Endodermal cell (in vitro differentiated cells): ENCODE measurements at regions not wholly inside any gene's neighbourhood (a gene's known extent, or its start where the extent isn't known, plus 50 kb on each side); places are given as distances from the start of the nearest gene placed in this dataset.

Experiments
- DNase-seq: peaks from one replicate; pipeline ENCODE4 v3.0.0-alpha.2; 2017
- H3K27ac ChIP-seq: 2 replicates; pipeline ENCODE4 v1.5.1; 2013; ENCODE audit warnings: mild to moderate bottlenecking, low read depth, low read length, moderate library complexity
- H3K27me3 ChIP-seq: 2 replicates; pipeline ENCODE4 v1.6.1; 2013; ENCODE audit warnings: mild to moderate bottlenecking, low read length, moderate library complexity; ENCODE audit not compliant: insufficient read depth, control insufficient read depth, poor library complexity, severe bottlenecking
- H3K36me3 ChIP-seq: 2 replicates; pipeline ENCODE4 v1.7.0; 2013; ENCODE audit warnings: mild to moderate bottlenecking, low read length, moderate library complexity; ENCODE audit not compliant: control insufficient read depth, insufficient read depth
- H3K4me1 ChIP-seq: one replicate; pipeline ENCODE4 v1.7.0; 2013; ENCODE audit warnings: low read length; ENCODE audit not compliant: control insufficient read depth, insufficient read depth
- H3K4me3 ChIP-seq: 2 replicates; pipeline ENCODE4 v1.5.1; 2013; ENCODE audit warnings: mild to moderate bottlenecking, low read length, moderate library complexity
- H3K9ac ChIP-seq: 2 replicates; pipeline ENCODE4 v1.6.1; 2013; ENCODE audit warnings: mild to moderate bottlenecking, low read length, moderate library complexity; ENCODE audit not compliant: poor library complexity, severe bottlenecking; ENCODE audit errors: extremely low read depth
- H3K9me3 ChIP-seq: 2 replicates; pipeline ENCODE4 v1.6.1; 2013; ENCODE audit warnings: mild to moderate bottlenecking, low read length, moderate library complexity; ENCODE audit not compliant: control insufficient read depth
- H3K27ac Mint-ChIP-seq: 2 replicates; pipeline ENCODE4 v1.8.0; 2020; ENCODE audit warnings: mixed read lengths
- H3K27me3 Mint-ChIP-seq: 2 replicates; pipeline ENCODE4 v1.8.0; 2021; ENCODE audit warnings: mild to moderate bottlenecking, mixed read lengths; ENCODE audit not compliant: insufficient read depth
- H3K36me3 Mint-ChIP-seq: 2 replicates; pipeline ENCODE4 v1.8.0; 2020; ENCODE audit warnings: low read depth, mixed read lengths
- H3K4me1 Mint-ChIP-seq: 2 replicates; pipeline ENCODE4 v1.8.0; 2020; ENCODE audit warnings: mixed read lengths
- H3K4me3 Mint-ChIP-seq: 2 replicates; pipeline ENCODE4 v1.8.0; 2020; ENCODE audit warnings: mild to moderate bottlenecking, moderate library complexity, mixed read lengths
- H3K9me3 Mint-ChIP-seq: 2 replicates; pipeline ENCODE4 v1.8.0; 2020; ENCODE audit warnings: mild to moderate bottlenecking, mixed read lengths
- CTCF ChIP-seq: fragments of 200-600 bp; sonication (generic); conservative IDR thresholded peaks from 2 replicates; pipeline ENCODE4 v1.5.0; 2021; ENCODE audit warnings: antibody characterized with exemption, mild to moderate bottlenecking
- WGBS, 2 experiments: methylation state at CpG; one replicate each; pipeline versions ENCODE4 v1.1.5 to v1.1.7; 2013; ENCODE audit warnings: missing lambda C conversion rate in 2 of 2, mixed read lengths in 1 of 2; ENCODE audit not compliant: insufficient coverage in 1 of 2, insufficient read length in 1 of 2; 5-methylcytosine and 5-hydroxymethylcytosine counted together

DNA sequence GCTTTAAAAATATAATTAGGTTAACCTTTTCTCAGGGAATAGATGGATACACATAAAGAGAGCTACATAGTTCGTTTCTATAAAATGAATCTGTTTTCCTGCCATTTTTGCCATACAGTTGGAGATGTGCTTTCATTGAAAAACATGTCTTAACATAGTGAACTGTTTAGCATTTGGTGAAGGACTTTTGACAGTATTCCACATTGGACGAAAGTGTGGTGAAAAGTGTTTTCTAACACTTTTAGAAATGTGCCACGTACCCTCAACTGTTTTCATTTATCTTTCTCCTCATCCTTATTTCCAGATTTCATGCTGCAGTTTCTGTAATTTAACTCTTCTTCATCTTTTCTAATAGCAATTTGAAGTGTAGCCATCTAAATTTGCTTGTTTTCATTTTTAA lies 249.1 kb upstream of the MTNR1B start:
- Histone ChIP-seq H3K4me3 (no peak overlapping the region), H3K9ac (no peak overlapping the region), H3K27me3 (peaks cover 5% of the 10 kb centered on the region), H3K36me3 (no peaks in the 10 kb centered on the region), H3K4me1 (no peaks in the 10 kb centered on the region), H3K27ac (no peak overlapping the region), H3K9me3 (no peaks in the 10 kb centered on the region)
- DNase-seq: no peak
- H3K27me3 Mint-ChIP-seq: peaks cover 3% of the 10 kb centered on the region
- no peak overlapping the region for H3K4me3 Mint-ChIP-seq
- no peak for TF ChIP-seq CTCF
- peaks cover 5% of the 10 kb centered on the region for H3K36me3 Mint-ChIP-seq
- H3K27ac Mint-ChIP-seq: no peak overlapping the region
- no peaks in the 10 kb centered on the region for H3K4me1 Mint-ChIP-seq
- H3K9me3 Mint-ChIP-seq: peaks cover 16% of the 10 kb centered on the region
- WGBS, 2 experiments: 91 to 100% methylated on average over 3 of the region's 3 CpGs

DNA sequence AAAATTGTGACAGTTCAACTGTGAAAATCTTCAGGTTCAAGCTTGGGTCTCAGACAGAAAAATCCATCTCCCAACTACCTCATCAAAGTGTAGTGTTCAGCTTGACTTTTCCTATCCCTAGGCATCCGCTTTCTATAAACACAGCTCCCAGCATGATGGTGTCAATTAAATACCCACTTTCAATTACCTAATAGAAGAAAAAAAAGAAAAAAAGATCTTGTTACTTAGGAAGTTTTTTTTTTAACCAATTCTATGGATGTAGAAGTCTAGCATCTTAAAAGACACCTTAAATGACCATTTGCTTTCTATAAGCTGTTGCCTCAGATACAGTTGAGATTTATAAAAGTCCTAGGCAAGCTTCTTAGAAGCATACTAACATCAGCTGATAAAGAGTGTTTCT lies 244.1 kb upstream of the MTNR1B start:
- peaks cover 5% of the 10 kb centered on the region for H3K36me3 Mint-ChIP-seq
- peaks cover 9% of the 10 kb centered on the region for H3K27me3 Mint-ChIP-seq
- no peak overlapping the region for H3K4me3 Mint-ChIP-seq
- no peaks in the 10 kb centered on the region for H3K9me3 ChIP-seq
- WGBS, 2 experiments: 100% methylated on average over 1 of the region's 1 CpG; no CpG with 5 or more reads in 1 of the 2 experiments
- H3K36me3 ChIP-seq: no peaks in the 10 kb centered on the region
- no peaks in the 10 kb centered on the region for H3K4me1 ChIP-seq
- H3K9me3 Mint-ChIP-seq: peaks cover 16% of the 10 kb centered on the region
- no peak overlapping the region for H3K27ac ChIP-seq
- H3K27me3 ChIP-seq: peaks cover 28% of the 10 kb centered on the region
- no peak for DNase-seq
- H3K4me3 ChIP-seq: no peak overlapping the region
- H3K27ac Mint-ChIP-seq: no peak overlapping the region
- peaks cover 12% of the 10 kb centered on the region for H3K4me1 Mint-ChIP-seq
- no peak overlapping the region for H3K9ac ChIP-seq
- TF ChIP-seq CTCF: no peak

GRCh38 chr11:92727123-92727522 lies 242.3 kb upstream of the MTNR1B start:
- TF ChIP-seq CTCF: no peak
- H3K27ac Mint-ChIP-seq: no peak overlapping the region
- H3K9me3 Mint-ChIP-seq: peaks cover 11% of the 10 kb centered on the region
- peaks cover 9% of the 10 kb centered on the region for H3K27me3 Mint-ChIP-seq
- H3K9me3 ChIP-seq: no peaks in the 10 kb centered on the region
- H3K36me3 Mint-ChIP-seq: peaks cover 2% of the 10 kb centered on the region
- H3K4me3 Mint-ChIP-seq: no peak overlapping the region
- DNase-seq: no peak
- no peak overlapping the region for H3K27ac ChIP-seq
- H3K4me1 ChIP-seq: no peaks in the 10 kb centered on the region
- WGBS, 2 experiments: 92 to 100% methylated on average over 1 to 2 of the region's 2 CpGs
- H3K36me3 ChIP-seq: no peaks in the 10 kb centered on the region
- no peak overlapping the region for H3K9ac ChIP-seq
- no peak overlapping the region for H3K4me3 ChIP-seq
- H3K27me3 ChIP-seq: peaks cover 44% of the 10 kb centered on the region
- peaks cover 12% of the 10 kb centered on the region for H3K4me1 Mint-ChIP-seq
